GM12864 (cell line): ENCODE measurements at regions not wholly inside any gene's neighbourhood (a gene's known extent, or its start where the extent isn't known, plus 50 kb on each side); places are given as distances from the start of the nearest gene placed in this dataset.
"Not testable (repeated sequence)": the region's sequence is repeated elsewhere in the genome, so short reads cannot be mapped to it uniquely, and the experiment has no call there.

Source experiments
- DNase-seq: peaks from one replicate; pipeline ENCODE4 v3.0.0-alpha.2; 2011; ENCODE audit warnings: low read depth
- H3K4me3 ChIP-seq: 2 replicates; pipeline ENCODE4 v1.5.1; 2011; ENCODE audit warnings: mild to moderate bottlenecking, low read depth, low read length, control low read depth
- CTCF ChIP-seq: IDR thresholded peaks from 2 replicates; pipeline ENCODE4 v1.5.1; 2011; ENCODE audit warnings: low read depth, mild to moderate bottlenecking, moderate library complexity, low read length, control low read depth, inconsistent platforms; ENCODE audit errors: missing control alignments

GRCh38 chr7:67913604-67914003 lies 917.0 kb downstream of the TYW1 start:
- no peak for TF ChIP-seq CTCF
- no peak for DNase-seq
- H3K4me3 ChIP-seq: no peak overlapping the region

DNA sequence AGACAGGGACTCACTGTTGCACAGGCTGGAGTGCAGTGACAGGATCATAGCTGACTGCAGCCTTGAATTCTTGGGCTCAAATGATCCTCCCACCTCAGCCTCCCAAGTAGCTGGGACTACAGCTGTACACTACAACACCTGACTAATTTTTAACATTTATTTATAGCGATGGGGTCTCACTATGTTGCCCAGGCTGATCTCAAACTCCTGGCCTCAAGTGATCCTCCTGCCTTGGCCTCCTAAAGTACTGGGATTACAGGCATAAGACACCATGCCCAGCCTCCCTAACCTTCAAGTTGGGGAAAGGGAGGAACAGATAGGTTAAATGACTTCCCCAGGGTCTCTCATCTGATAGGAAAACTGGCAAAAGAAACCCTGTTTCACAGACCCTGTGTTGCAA lies 919.5 kb downstream of the TYW1 start:
- DNase-seq, H3K4me3 ChIP-seq: not testable (repeated sequence)

GRCh38 chr7:67916571-67917436 lies 920.2 kb downstream of the TYW1 start:
- no peak for TF ChIP-seq CTCF
- H3K4me3 ChIP-seq: no peak overlapping the region
- no peak for DNase-seq

DNA sequence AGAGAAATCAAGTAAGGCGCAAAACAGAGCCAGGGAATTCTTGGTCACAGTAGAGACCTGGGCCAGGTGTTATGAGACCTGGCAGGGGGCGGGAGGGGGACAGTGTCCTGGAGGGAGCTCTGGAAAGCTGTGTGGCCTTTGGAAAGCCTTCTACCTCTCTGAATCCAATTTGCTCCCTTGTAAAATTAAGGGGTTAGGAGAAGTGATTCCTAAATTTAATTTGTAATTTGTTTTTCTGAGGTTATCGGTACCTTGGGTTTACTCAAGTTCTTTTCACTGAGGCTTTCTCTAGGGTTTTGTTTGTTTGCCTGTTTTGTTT lies 920.8 kb downstream of the TYW1 start:
- no peak for DNase-seq
- no peak overlapping the region for H3K4me3 ChIP-seq
- TF ChIP-seq CTCF: no peak

- no peak for TF ChIP-seq CTCF
- H3K4me3 ChIP-seq: no peak overlapping the region
- DNase-seq: peak; percentile 15
Measured at GRCh38 chr7:67918158-67918557, 921.5 kb downstream of the TYW1 start.

- DNase-seq: no peak
- TF ChIP-seq CTCF: no peak
- no peak overlapping the region for H3K4me3 ChIP-seq
Measured at GRCh38 chr7:67923286-67923685, 926.7 kb downstream of the TYW1 start.

GRCh38 chr7:67928141-67928540 lies 931.5 kb downstream of the TYW1 start:
- TF ChIP-seq CTCF: no peak

GRCh38 chr7:67936447-67936846 lies 939.8 kb downstream of the TYW1 start:
- DNase-seq, H3K4me3 ChIP-seq: not testable (repeated sequence)

More at GRCh38 chr7:67928141-67928540, 931.5 kb downstream of the TYW1 start:
- no peak for DNase-seq
- H3K4me3 ChIP-seq: no peak overlapping the region
